ENCODE measurements at regions not wholly inside any gene's neighbourhood (a gene's known extent, or its start where the extent isn't known, plus 50 kb on each side); places are given as distances from the start of the nearest gene placed in this dataset.

GRCh38 chr5:2147504-2148311 is 265.0 kb upstream of the IRX4 start:
- no peak for DNase-seq (ENCODE audit: low spot score)

DNA sequence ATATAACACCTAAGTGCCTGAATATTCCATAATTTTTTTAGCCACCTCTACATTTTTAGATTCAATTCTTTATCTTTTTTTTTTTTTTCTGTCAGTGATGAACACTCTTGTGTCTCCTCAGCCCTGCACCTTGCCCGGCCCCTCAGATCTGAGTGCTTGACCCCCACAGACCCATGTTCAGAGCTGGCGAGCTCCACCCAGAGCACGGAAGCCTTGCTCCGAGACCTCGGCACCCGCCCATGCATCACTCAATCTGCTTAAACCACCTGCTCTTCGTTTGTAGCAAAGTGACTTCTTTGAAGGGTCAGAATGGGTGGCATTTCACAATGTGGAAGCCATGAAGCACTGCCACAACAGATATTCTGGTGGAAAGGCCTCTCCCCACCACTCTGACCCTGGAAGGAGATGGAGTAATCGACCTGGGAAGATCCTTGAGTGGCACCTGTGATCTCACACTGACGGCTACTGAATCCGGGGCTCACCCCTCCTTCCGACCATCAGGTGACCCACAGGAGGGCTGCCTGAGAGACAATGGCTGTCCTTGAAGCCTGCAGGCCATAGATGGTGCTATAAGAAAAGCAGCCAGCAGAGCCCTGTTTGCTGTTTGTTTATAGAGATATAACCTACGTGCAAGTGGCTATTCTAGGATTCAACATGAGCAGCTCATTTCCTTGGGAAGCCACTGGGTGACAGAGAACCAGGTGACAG is 261.1 kb upstream of the IRX4 start:
- no peak for DNase-seq (ENCODE audit: low spot score)

- DNase-seq (ENCODE audit: low spot score) = no peak
Observed at GRCh38 chr5:2143088-2143487, 260.4 kb upstream of the IRX4 start.

- DNase-seq (ENCODE audit: low spot score) = no peak
Observed at GRCh38 chr5:2142456-2142954, 259.8 kb upstream of the IRX4 start.

- DNase-seq (ENCODE audit: low spot score) = no peak
Observed at GRCh38 chr5:2141254-2142000, 258.7 kb upstream of the IRX4 start.

- no peak for DNase-seq (ENCODE audit: low spot score)
Observed at GRCh38 chr5:2140501-2141175, 257.9 kb upstream of the IRX4 start.

- DNase-seq (ENCODE audit: low spot score) = no peak
Observed at GRCh38 chr5:2139478-2139877, 256.8 kb upstream of the IRX4 start.

DNA sequence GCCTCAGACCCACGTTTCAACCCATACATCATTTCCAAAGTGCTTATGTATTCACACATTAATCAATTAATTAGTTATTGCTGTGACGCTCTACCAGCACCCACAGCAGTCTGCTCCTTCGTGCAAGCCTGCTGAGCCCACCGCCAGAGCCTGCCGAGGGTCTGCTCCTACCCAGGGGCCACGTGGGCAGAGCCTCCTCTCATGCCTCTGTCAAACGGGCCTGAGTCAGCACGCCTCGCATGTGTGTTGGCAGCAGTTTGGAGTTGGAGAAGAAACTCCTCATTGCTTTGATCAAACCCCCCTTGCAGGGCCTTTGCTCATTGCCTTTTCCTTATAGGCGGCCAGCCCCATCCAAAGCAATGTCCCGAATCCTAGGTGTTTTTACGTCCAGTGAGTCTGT is 256.2 kb upstream of the IRX4 start:
- no peak for DNase-seq (ENCODE audit: low spot score)

- DNase-seq (ENCODE audit: low spot score) = no peak
Observed at GRCh38 chr5:2137444-2138050, 254.8 kb upstream of the IRX4 start.

- DNase-seq (ENCODE audit: low spot score) = no peak
Observed at GRCh38 chr5:2136728-2137333, 254.1 kb upstream of the IRX4 start.

- DNase-seq (ENCODE audit: low spot score) = no peak
Observed at GRCh38 chr5:2135833-2136232, 253.1 kb upstream of the IRX4 start.

- no peak for DNase-seq (ENCODE audit: low spot score)
Observed at GRCh38 chr5:2135354-2135753, 252.6 kb upstream of the IRX4 start.

DNA sequence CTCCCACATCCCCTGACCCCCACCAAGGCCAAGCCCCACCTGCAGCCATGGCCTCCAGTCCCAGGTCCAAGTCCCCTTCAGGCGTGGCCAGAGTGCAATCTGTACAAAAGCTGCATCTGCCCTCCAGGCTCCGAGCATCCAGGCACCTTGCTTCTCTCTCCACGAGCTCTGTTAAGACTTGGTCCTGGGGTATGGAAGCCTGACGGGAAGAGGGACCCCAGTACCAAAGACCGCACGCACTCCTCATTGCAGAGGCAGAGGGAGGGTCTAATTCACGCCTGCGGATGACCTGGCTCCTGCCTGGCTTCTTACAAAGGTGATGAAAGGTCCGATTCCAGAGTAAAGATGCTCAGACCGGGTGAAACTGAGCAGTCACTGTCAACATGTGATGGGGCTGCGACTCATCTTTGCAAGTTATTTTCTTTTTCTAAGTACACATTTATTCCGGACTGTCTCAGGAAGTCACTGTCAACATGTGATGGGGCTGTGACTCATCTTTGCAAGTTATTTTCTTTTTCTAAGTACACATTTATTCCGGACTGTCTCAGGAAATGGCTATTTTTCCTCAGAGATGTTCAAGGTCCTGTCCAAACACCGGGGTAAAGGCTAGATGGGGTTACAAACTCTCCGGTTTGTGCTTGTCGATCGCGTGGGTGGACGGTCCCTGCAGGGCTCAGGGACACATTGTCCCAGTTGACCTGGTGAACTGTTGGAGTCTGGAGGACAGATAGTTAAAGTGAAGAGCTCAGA is 252.0 kb upstream of the IRX4 start:
- DNase-seq (ENCODE audit: low spot score) = no peak

DNA sequence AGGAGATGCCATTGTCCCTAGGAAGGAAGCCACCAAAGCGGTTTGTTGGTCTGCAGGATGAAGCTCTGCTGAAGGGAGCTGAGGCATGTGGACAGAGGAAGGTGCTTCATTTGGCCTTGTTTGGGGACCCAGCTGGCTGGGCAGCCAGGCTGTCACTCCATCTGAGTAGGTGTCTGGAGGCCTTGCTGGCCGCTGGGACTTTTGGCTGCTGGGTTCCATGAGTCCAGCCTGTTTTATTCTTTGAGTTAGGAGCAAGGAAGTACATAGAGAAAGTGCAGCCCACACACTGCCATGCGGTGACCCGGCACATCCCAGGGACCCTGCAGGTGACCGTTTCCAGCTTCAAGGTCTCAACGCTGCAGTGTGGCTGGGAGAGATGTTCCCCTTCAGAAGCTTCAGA is 251.2 kb upstream of the IRX4 start:
- DNase-seq (ENCODE audit: low spot score) = no peak

- DNase-seq (ENCODE audit: low spot score) = no peak
Observed at GRCh38 chr5:2133080-2133479, 250.4 kb upstream of the IRX4 start.

DNA sequence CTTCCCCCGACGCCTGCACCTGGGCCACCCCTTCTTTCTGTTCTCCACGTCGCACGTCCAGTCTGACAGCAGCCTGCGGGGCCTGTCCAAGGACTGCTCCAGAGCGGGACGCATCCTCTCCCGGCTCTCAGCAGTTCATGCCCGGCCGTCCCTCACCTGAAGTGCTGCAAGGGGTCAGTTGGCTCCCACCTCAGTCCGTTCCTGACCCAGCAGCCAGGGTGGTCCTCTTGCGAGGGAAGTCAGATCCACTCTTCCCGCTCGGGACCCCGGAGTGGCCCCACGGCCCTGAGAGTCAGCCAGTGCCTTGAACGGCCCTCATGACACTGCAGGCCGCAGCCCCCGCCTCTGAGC is 249.7 kb upstream of the IRX4 start:
- no peak for DNase-seq (ENCODE audit: low spot score)

GRCh38 chr5:2131826-2132496 is 249.2 kb upstream of the IRX4 start:
- no peak for DNase-seq (ENCODE audit: low spot score)

DNA sequence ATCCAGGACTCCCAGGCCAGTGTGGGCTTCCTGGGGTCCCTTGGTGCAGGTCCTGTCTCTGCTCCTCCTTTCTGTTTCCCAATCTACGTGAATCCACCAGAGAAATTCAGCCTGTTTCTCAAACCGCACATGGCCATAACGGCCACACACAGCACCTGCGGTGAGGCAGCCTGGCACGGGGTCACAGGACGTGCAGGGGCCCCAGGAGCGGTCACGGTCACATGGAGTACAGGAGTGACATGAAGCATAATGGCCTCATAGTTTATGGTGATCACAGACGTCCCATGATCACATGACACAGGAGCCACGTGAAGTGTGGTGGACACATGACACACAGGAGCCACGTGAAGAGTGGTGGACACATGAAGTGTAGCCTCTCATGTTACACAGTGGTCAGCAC is 248.5 kb upstream of the IRX4 start:
- DNase-seq (ENCODE audit: low spot score) = no peak

- DNase-seq (ENCODE audit: low spot score) = no peak
Observed at GRCh38 chr5:2130361-2130760, 247.6 kb upstream of the IRX4 start.

Data from hematopoietic multipotent progenitor cell treated with erythropoietin and hydrocortisone succinate and interleukin-3 and kit ligand, for 15 days (in vitro differentiated cells).